Right ventricle myocardium inferior (tissue), 1 donor: ENCODE measurements at regions not wholly inside any gene's neighbourhood (a gene's known extent, or its start where the extent isn't known, plus 50 kb on each side); places are given as distances from the start of the nearest gene placed in this dataset.
"Not testable (repeated sequence)": the region's sequence is repeated elsewhere in the genome, so short reads cannot be mapped to it uniquely, and the experiment has no call there.

Experiments
- ATAC-seq: fragments of 200-7000 bp; cut with Tn5 transposase; one replicate; pipeline ENCODE4 v1.9.1; 2020; ENCODE audit warnings: mild to moderate bottlenecking, moderate library complexity
- DNase-seq: peaks from one replicate; pipeline ENCODE4 v3.0.0; 2021; ENCODE audit errors: missing footprints
- intact Hi-C: fragments of 100-400 bp; cut with DNase I; formaldehyde crosslinking; loops from one replicate; pipeline ENCODE4 v1.11.0; 2022
- donor health status: DM: no; HTN: yes; CAD: no; lungs with severe emphysema.

DNA sequence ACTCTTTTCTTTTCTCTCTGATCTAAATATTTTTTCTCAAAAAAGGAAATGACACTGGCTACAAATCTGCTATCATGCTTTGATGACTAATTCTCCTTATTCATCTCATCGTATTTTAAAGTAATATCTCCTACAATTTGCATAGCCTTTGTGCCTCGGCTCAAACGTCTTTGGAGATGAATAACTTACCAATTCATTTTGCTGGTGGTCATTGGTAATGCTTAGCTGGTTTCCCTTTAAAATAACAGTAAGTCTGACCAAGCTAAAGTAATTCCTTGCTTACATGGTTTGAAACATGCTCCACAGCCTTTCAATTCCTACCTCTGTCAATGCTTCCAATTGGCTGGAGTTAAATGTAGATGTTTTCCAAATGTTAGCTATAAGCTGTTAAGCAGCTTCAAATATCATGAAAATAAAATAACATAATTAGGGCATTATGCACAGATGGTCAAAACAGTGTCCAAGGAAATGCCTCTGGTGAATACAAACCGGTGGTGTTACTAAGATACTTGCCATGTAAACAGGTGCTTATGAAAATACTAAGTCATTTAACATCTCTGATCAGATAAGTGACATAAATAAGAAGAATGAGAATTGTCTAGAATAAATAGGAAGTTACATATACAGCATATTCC is 435.0 kb downstream of the POM121L12 start:
- DNase-seq (no peak), ATAC-seq (no peak)
- intact Hi-C loops: no loop called here

GRCh38 chr7:53473371-53473770 is 437.9 kb downstream of the POM121L12 start:
- ATAC-seq: no peak
- no peak for DNase-seq
- intact Hi-C loops: no loop called here

GRCh38 chr7:53475776-53476175 is 440.3 kb downstream of the POM121L12 start:
- ATAC-seq (no peak), DNase-seq (no peak)
- intact Hi-C loops: no loop called here

- intact Hi-C loops: no loop called here
- ATAC-seq (no peak), DNase-seq (no peak)
These were observed 441.1 kb downstream of the POM121L12 start for GRCh38 chr7:53476566-53476965.

DNA sequence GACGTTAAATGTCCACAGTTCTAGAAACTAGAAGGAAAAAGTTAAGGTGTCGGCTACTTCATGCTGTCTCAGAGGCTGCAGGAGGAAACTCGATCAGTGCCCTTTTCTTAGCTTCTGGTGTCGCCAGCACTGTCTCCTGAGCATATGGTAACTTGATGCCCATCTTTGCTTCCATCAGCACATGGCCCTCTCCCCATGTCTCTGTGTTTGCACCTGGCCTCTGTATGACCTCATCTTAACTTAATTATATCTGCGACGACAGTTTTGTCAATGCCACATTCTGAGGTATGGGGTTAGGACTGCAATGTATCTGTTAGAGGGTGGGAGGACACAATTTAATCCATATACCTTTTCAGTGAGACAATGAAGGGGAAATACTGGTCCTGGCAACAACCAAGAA is 449.9 kb downstream of the POM121L12 start:
- DNase-seq (no peak), ATAC-seq (no peak)
- intact Hi-C loops: no loop called here

DNA sequence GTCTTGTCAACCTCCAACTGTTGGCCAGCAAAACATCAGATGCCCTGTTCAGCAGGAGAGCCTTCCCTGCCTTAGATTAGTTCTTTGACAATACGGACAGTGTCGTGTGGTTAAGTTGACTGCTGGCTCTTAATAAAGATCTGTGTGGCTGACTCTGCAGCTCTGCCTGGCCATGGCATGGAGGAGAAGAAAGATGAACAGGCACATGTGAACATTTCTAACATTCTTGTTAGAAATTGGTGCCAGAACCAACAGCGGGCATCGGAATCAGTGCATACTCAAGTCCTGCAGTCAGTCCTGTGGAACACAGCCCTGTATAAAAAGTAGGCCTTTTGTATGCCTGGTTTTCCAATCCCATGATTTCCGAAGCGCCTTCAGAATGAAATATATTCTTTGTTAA is 455.6 kb downstream of the POM121L12 start:
- no peak for ATAC-seq
- intact Hi-C loops: no loop called here
- DNase-seq: no peak

GRCh38 chr7:53495181-53495580 is 459.7 kb downstream of the POM121L12 start:
- intact Hi-C loops, DNase-seq, ATAC-seq: not testable (repeated sequence)

DNA sequence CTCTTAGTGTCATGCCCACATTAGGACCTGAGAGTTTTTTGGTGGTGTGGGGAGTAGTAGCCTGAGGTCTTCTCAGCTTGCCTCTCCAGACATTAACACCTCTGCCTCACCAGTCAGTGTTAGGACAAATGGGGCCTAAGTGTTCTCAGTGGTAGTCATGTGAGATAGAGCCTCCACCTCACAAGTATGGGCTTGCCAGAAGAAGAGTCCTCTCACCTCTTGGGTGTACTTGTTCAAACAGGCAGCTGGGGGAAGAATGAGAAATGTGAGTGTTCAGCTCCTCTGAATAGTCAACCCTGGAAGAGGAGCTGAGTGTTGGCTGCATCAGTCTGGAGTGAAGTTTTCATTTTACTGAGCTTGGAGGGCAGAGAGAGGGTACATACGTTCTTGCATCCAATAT is 464.6 kb downstream of the POM121L12 start:
- intact Hi-C loops: no loop called here
- no peak for DNase-seq
- no peak for ATAC-seq

DNA sequence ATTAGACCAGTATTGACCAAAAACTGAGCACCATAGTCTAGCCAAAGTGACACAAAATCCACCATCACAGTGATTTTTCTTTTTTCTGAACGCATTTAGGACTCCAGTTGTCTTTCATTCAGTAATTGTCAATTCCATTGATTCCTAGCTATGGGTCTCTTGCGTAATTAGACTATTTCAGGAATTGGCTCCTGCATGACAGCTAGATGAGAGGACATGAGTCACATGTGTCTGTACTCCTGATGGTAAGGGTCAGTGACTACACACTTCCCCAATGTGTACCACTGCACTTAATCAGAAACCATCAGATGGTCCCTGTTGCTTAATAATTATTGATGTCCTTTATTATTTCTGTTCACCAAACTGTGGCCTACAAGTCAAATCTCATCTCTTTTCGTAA is 469.5 kb downstream of the POM121L12 start:
- DNase-seq (no peak), ATAC-seq (no peak)
- intact Hi-C loops: no loop called here

GRCh38 chr7:53518319-53518718 is 482.9 kb downstream of the POM121L12 start:
- intact Hi-C loops: no loop called here
- no peak for ATAC-seq
- DNase-seq: no peak

DNA sequence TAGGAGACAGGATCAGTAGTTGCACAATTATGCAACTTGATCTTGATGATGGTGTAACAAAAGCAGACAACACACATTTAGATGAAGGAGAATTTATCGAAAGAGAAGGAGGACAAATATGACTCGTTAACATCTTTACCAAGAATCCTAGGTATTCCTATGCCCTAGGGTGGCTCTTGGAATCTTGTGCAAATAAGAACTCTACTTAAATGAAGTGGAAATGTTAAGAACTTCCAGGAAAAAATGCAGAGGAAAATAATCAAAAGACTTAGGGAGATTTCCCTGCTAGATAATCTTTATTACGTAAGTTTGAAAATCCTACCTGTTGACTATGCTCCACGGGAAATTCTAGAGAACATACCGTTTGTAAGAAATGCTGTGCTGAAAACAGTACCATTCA is 485.4 kb downstream of the POM121L12 start:
- DNase-seq: no peak
- intact Hi-C loops: no loop called here
- ATAC-seq: no peak

DNA sequence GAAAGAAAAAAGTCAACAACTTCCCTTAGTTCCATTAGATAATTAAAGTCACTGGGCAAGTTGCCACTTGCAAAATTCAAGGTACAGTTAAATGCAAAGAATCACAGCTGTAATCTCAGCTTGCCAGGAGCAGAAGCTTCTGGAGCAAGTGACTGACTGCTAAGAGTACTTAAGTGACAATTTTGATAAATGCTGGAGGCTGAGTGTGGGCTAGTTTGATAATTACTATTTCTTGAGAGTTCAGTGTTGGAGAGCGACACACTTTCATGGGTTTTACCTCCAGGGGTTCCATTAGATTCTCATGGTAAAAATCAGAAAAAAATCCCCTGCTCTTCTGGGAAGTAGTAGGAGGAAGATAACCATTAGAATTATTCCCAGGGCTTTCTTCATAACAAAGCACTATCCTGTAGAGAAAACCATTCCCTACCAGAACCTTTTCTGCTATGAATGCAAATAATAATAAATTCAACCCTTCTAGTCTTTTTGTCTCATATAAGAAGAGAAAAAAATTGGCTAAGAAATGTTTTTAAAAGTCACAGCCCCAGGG is 486.3 kb downstream of the POM121L12 start:
- intact Hi-C loops: no loop called here
- DNase-seq: no peak
- no peak for ATAC-seq

DNA sequence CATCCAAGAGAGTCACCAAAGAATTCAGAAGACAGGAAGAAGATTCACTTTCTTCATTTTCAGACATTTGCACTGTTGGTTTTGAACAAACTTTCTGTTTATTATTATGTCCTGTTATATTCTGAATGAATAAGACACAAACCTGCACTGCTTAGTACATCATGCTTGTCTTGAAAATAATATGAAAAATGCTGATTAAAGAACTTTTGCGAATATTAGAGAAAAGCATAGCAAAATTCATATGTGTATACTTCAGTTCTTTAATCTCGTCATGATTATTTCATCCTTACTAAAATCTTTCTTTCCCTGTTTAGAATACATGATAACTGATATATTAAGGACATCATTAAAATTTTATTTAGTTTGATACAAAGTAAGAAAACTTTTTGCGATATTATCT is 504.1 kb downstream of the POM121L12 start:
- intact Hi-C loops: no loop called here
- ATAC-seq: no peak
- DNase-seq: no peak

DNA sequence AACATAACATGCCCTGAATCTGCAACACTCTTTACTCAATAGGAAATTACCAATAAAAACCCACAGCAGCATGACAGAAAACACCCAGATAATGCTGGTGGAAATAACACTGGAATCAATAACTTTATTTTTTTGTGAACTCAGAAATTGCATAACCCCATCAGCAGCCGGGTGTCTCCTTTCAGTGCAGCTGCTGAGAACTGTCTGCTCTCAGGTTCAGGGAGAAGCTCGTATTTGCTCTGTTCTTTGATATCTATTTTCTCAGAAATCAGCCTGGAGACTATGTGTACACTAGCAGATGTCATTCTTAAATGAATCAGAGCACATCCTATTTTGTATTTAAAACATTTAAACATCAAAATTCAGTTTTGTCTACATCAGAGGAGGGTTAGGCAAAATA is 506.0 kb downstream of the POM121L12 start:
- ATAC-seq (no peak), DNase-seq (no peak)
- intact Hi-C loops: no loop called here

DNA sequence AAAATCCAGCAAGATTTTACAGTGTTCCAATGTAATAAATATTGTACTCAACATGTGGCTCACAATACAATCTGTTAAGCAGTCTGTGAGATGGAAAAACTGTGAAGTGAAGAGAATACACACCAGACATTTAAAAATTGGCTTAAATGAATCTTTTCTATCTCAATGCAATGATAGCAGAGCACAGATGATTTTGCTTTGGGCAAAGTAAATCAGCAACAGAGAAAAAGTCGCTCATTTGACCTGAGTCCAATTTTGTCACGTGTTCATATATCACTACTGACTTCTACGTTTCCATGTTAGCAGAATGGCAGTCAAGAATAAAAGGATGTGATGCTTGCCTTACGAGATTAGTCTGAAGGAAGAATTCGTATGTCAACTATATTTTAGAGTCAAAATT is 506.7 kb downstream of the POM121L12 start:
- intact Hi-C loops: no loop called here
- ATAC-seq: no peak
- DNase-seq: no peak
